Naive thymus-derived CD4-positive, alpha-beta T cell (primary cell): ENCODE measurements at regions not wholly inside any gene's neighbourhood (a gene's known extent, or its start where the extent isn't known, plus 50 kb on each side); places are given as distances from the start of the nearest gene placed in this dataset.

Experiments used
- ATAC-seq: fragments of 150-1000 bp; cut with Tn5 transposase; 2 replicates; pipeline ENCODE4 v1.10.0; 2021; ENCODE audit warnings: mild to moderate bottlenecking, moderate library complexity
- CTCF ChIA-PET: fragments of 350-600 bp; sonication (Branson Sonifier 250); formaldehyde crosslinking; loops from one replicate; lab custom pipeline; 2021; ENCODE audit warnings: antibody characterized with exemption; lab: Charles Lee
- POLR2A ChIA-PET: fragments of 350-600 bp; sonication (Branson Sonifier 250); formaldehyde crosslinking; loops from one replicate; lab custom pipeline; 2021; ENCODE audit warnings: antibody characterized with exemption, inconsistent platforms; lab: Charles Lee
- DNase-seq, 9 donors: peaks; one replicate each; pipeline versions ENCODE4 v3.0.0 to v3.0.0-alpha.2; 2020 to 2022; ENCODE audit warnings: mixed read lengths in 1 of 9
- H3K27ac ChIP-seq: one replicate; pipeline ENCODE4 v1.7.0; 2013; ENCODE audit warnings: mild to moderate bottlenecking, low read depth, low read length, moderate library complexity
- H3K27me3 ChIP-seq, 2 donors: one replicate each; pipeline ENCODE4 v1.7.0; 2013; ENCODE audit warnings: low read length in 2 of 2, mild to moderate bottlenecking in 2 of 2, moderate library complexity in 2 of 2; ENCODE audit not compliant: control insufficient read depth in 2 of 2, insufficient read depth in 2 of 2
- H3K36me3 ChIP-seq, 3 experiments: 1 replicate in 2 of 3; 2 replicates in 1 of 3; pipeline ENCODE4 v1.7.0; 2013; ENCODE audit warnings: low read length in 3 of 3, mild to moderate bottlenecking in 3 of 3, moderate library complexity in 1 of 3; ENCODE audit not compliant: insufficient read depth in 3 of 3, control insufficient read depth in 2 of 3
- H3K4me1 ChIP-seq, 2 donors: one replicate each; pipeline ENCODE4 v1.7.0; 2013; ENCODE audit warnings: low read length in 2 of 2, mild to moderate bottlenecking in 2 of 2, moderate library complexity in 1 of 2; ENCODE audit not compliant: control insufficient read depth in 2 of 2, insufficient read depth in 2 of 2
- H3K4me3 ChIP-seq: 2 replicates; pipeline ENCODE4 v1.7.0; 2013; ENCODE audit warnings: mild to moderate bottlenecking, low read length
- H3K9me3 ChIP-seq, 3 experiments: 1 replicate in 2 of 3; 2 replicates in 1 of 3; pipeline ENCODE4 v1.7.0; 2013; ENCODE audit warnings: low read length in 3 of 3; ENCODE audit not compliant: control insufficient read depth in 2 of 3
- H3K27ac Mint-ChIP-seq, 9 donors: one replicate each; pipeline ENCODE4 v1.8.0; 2020 to 2022; ENCODE audit warnings: mixed read lengths in 9 of 9, mild to moderate bottlenecking in 8 of 9, moderate library complexity in 5 of 9, inconsistent platforms in 2 of 9
- H3K27me3 Mint-ChIP-seq, 5 donors: one replicate each; pipeline ENCODE4 v1.8.0; 2021 to 2022; ENCODE audit warnings: mixed read lengths in 5 of 5, mild to moderate bottlenecking in 1 of 5
- H3K36me3 Mint-ChIP-seq, 5 donors: one replicate each; pipeline ENCODE4 v1.8.0; 2020 to 2022; ENCODE audit warnings: mixed read lengths in 5 of 5, mild to moderate bottlenecking in 3 of 5, inconsistent platforms in 1 of 5
- H3K4me1 Mint-ChIP-seq, 7 donors: one replicate each; pipeline ENCODE4 v1.8.0; 2020 to 2022; ENCODE audit warnings: mixed read lengths in 7 of 7, mild to moderate bottlenecking in 3 of 7, inconsistent platforms in 1 of 7
- H3K4me3 Mint-ChIP-seq, 10 donors: one replicate each; pipeline ENCODE4 v1.8.0; 2020 to 2022; ENCODE audit warnings: mild to moderate bottlenecking in 10 of 10, mixed read lengths in 10 of 10, moderate library complexity in 6 of 10, inconsistent platforms in 2 of 10
- H3K9me3 Mint-ChIP-seq, 11 donors: one replicate each; pipeline ENCODE4 v1.8.0; 2020 to 2022; ENCODE audit warnings: mixed read lengths in 11 of 11, mild to moderate bottlenecking in 4 of 11, inconsistent platforms in 1 of 11, moderate library complexity in 1 of 11
- intact Hi-C, 2 donors: fragments of 100-400 bp; cut with micrococcal nuclease; formaldehyde crosslinking; loops; one replicate each; pipeline ENCODE4 v1.15.1; 2023

DNA sequence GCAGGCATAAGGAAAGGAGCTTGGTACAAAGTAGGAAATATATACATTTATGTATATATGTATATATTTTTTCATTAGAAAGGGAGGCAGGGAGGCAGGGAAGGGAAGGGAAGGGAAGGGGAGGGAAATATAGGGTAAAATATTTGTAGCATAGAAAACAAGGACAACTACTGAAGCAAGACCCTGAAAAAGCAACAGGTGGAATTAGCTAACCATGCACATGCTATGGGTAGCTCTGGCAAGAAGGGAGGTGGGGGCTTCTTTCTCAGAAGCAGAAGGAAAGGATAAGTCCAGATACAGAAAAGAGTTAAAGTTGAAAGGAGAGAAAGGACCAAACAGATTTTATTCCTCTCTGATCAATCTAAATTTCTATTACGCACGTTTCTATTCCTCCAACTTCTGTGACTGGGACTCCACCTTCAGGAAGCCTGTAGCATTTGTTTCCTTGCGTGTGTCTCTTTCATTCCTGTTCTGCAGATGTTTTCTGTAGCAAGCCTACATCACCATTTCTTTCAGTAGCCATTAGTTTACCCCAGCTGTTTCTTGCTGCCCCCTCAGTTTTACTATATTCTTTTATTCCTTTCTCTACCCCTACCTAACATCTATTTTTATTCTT is 82.9 kb downstream of the OR13H1 start:
- Mint-ChIP-seq H3K36me3 (no peaks in the 10 kb centered on the region), H3K9me3 (no peaks in the 10 kb centered on the region)

DNA sequence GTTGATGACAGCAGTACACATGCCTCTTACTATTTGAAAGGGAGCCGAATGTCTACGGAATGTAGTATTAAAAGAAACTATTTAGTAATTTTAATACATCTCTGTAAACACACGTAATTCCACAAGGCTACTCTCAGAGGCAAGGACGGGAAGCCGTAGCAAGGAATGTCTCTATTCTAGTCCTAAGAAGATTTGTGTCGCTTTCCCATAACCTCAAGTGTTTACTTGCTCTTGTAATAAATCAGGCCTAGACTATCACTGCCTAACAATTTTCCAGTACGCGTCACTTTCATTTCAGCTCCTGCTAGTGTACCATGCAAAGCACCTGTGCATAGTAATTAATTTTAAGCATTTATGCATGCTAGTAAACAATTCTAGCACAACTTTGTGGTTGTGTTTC is 86.7 kb downstream of the OR13H1 start:
- CTCF ChIA-PET, result no interaction called here
- ATAC-seq (no peak), DNase-seq (no peak)
- Mint-ChIP-seq H3K27me3 (peaks cover 12 to 21% (median 13%) of the 10 kb centered on the region in 5 donors), H3K36me3 (no peaks in the 10 kb centered on the region), H3K4me3 (no peak overlapping the region), H3K27ac (no peak overlapping the region), H3K9me3 (no peaks in the 10 kb centered on the region), H3K4me1 (no peaks in the 10 kb centered on the region)
- no peaks in the 10 kb centered on the region for H3K27me3 ChIP-seq
- no peak overlapping the region for H3K4me3 ChIP-seq
- no peaks in the 10 kb centered on the region for H3K4me1 ChIP-seq
- no peaks in the 10 kb centered on the region for H3K9me3 ChIP-seq
- H3K27ac ChIP-seq, result no peak overlapping the region
- intact Hi-C loops, result no loop called here
- POLR2A ChIA-PET, result no interaction called here
- no peaks in the 10 kb centered on the region for H3K36me3 ChIP-seq

More for the DNA sequence above, 82.9 kb downstream of the OR13H1 start:
- no peaks in the 10 kb centered on the region for H3K36me3 ChIP-seq
- POLR2A ChIA-PET, result no interaction called here
- H3K27ac ChIP-seq, result no peak overlapping the region
- no peaks in the 10 kb centered on the region for H3K4me1 Mint-ChIP-seq
- H3K4me1 ChIP-seq, result no peaks in the 10 kb centered on the region
- H3K4me3 ChIP-seq, result no peak overlapping the region
- H3K27ac Mint-ChIP-seq, result no peak overlapping the region
- no peak for ATAC-seq
- peaks cover 12 to 26% (median 16%) of the 10 kb centered on the region in 5 donors for H3K27me3 Mint-ChIP-seq
- H3K9me3 ChIP-seq, result no peaks in the 10 kb centered on the region
- H3K27me3 ChIP-seq, result no peaks in the 10 kb centered on the region
- CTCF ChIA-PET, result no interaction called here
- intact Hi-C loops, result no loop called here
- no peak overlapping the region for H3K4me3 Mint-ChIP-seq
- no peak for DNase-seq

DNA sequence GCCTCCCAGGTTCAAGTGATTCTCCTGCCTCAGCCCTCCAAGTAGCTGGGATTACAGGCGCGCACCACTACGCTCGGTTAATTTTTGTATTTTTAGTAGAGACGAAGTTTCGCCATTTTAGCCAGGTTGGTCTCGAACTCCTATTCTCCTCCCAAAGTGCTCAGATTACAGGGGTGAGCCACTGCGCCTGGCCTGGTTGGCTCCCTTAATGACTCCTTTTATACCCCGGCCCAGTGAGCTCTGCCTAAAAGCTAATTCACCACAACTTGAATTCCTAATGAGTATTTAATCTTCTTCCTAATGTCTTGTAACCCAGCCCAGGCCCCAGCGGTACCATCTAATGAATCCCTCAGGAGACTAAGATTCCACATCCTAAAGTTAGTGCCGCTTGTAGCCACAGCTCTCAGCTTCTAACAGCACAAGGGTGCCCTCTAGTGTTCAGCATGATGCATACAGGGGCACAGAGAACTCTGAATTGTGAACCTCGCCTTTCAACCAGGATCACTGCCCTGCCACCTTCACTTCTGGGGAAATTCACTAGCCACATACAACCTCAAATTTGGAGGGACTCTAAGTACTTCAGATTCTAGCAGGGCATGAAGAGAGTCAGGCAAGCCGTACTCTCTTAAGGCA is 89.5 kb downstream of the OR13H1 start:
- H3K36me3 Mint-ChIP-seq, result no peaks in the 10 kb centered on the region

GRCh38 chrX:131634900-131635299 is 91.0 kb downstream of the OR13H1 start:
- intact Hi-C loops, result no loop called here
- H3K36me3 Mint-ChIP-seq, result no peaks in the 10 kb centered on the region
- ATAC-seq (no peak), DNase-seq (no peak)
- ChIA-PET POLR2A (no interaction called here), CTCF (no interaction called here)
- no peaks in the 10 kb centered on the region for H3K4me1 Mint-ChIP-seq
- H3K4me3 Mint-ChIP-seq, result no peak overlapping the region
- H3K36me3 ChIP-seq, result no peaks in the 10 kb centered on the region
- H3K9me3 ChIP-seq, result no peaks in the 10 kb centered on the region
- no peak overlapping the region for H3K27ac Mint-ChIP-seq
- H3K27ac ChIP-seq, result no peak overlapping the region
- no peaks in the 10 kb centered on the region for H3K27me3 Mint-ChIP-seq
- no peaks in the 10 kb centered on the region for H3K27me3 ChIP-seq
- H3K4me3 ChIP-seq, result no peak overlapping the region
- no peaks in the 10 kb centered on the region for H3K4me1 ChIP-seq
- no peaks in the 10 kb centered on the region for H3K9me3 Mint-ChIP-seq

More for the DNA sequence above, 89.5 kb downstream of the OR13H1 start:
- ChIA-PET CTCF (no interaction called here), POLR2A (no interaction called here)
- no peak for ATAC-seq
- Mint-ChIP-seq H3K27ac (no peak overlapping the region), H3K4me1 (no peaks in the 10 kb centered on the region), H3K27me3 (peaks cover 0 to 8% (median 0%) of the 10 kb centered on the region in 5 donors), H3K4me3 (no peak overlapping the region), H3K9me3 (no peaks in the 10 kb centered on the region)
- H3K36me3 ChIP-seq, result no peaks in the 10 kb centered on the region
- H3K4me1 ChIP-seq, result no peaks in the 10 kb centered on the region
- H3K9me3 ChIP-seq, result no peaks in the 10 kb centered on the region
- peak in 8 of 9 donors; percentile 9 to 56 (median 33) for DNase-seq
- H3K4me3 ChIP-seq, result no peak overlapping the region
- intact Hi-C loops, result loop anchor here in 1 of 2 donors (2.0 kb wide), 1 partner anchor 657 kb away; no protein-coding TSS in a partner anchor
- H3K27me3 ChIP-seq, result no peaks in the 10 kb centered on the region
- no peak overlapping the region for H3K27ac ChIP-seq

DNA sequence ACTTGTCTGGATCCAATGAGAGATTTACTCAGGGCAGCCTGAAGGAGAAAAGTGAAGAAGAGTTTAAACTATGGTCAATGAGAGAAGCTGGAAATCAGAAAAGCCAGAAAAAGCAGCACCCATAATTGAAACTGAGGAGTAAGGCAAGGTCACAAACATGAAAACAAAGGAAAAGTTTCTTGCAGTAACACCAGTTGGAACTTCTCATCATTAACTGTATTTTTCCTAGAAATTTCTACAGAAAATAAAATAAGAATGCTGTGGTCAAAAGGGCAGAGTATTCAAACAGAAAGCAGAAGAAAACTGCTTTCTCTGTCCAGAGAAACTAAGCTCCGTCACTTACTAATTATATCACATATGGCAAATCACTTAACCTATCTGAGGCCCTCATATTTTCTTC is 102.2 kb downstream of the OR13H1 start:
- intact Hi-C loops, result no loop called here
- H3K36me3 Mint-ChIP-seq, result no peaks in the 10 kb centered on the region
- no peak overlapping the region for H3K27ac Mint-ChIP-seq
- POLR2A ChIA-PET, result no interaction called here
- H3K4me3 Mint-ChIP-seq, result no peak overlapping the region
- CTCF ChIA-PET, result no interaction called here
- no peaks in the 10 kb centered on the region for H3K9me3 Mint-ChIP-seq
- Histone ChIP-seq H3K27me3 (no peaks in the 10 kb centered on the region), H3K4me3 (no peak overlapping the region), H3K36me3 (no peaks in the 10 kb centered on the region), H3K27ac (no peak overlapping the region), H3K4me1 (no peaks in the 10 kb centered on the region), H3K9me3 (no peaks in the 10 kb centered on the region)
- H3K27me3 Mint-ChIP-seq, result peaks cover 0 to 4% (median 0%) of the 10 kb centered on the region in 5 donors
- DNase-seq, result no peak
- no peak for ATAC-seq
- H3K4me1 Mint-ChIP-seq, result no peaks in the 10 kb centered on the region

- H3K27ac Mint-ChIP-seq, result no peak overlapping the region
- POLR2A ChIA-PET, result no interaction called here
- ATAC-seq, result no peak
- no peaks in the 10 kb centered on the region for H3K4me1 ChIP-seq
- no peak overlapping the region for H3K27ac ChIP-seq
- no peaks in the 10 kb centered on the region for H3K27me3 ChIP-seq
- peaks cover 0 to 10% (median 5%) of the 10 kb centered on the region in 5 donors for H3K27me3 Mint-ChIP-seq
- H3K4me1 Mint-ChIP-seq, result no peaks in the 10 kb centered on the region
- H3K4me3 ChIP-seq, result no peak overlapping the region
- intact Hi-C loops, result no loop called here
- CTCF ChIA-PET, result no interaction called here
- H3K36me3 Mint-ChIP-seq, result no peaks in the 10 kb centered on the region
- no peak overlapping the region for H3K4me3 Mint-ChIP-seq
- no peaks in the 10 kb centered on the region for H3K36me3 ChIP-seq
- no peaks in the 10 kb centered on the region for H3K9me3 Mint-ChIP-seq
- no peak for DNase-seq
- no peaks in the 10 kb centered on the region for H3K9me3 ChIP-seq
Observed at GRCh38 chrX:131649741-131650140, 105.9 kb downstream of the OR13H1 start.
